H1 (cell line): ENCODE measurements at regions not wholly inside any gene's neighbourhood (a gene's known extent, or its start where the extent isn't known, plus 50 kb on each side); places are given as distances from the start of the nearest gene placed in this dataset.

Experiments used
- BRCA1 ChIP-seq: IDR thresholded peaks from 2 replicates; pipeline ENCODE4 v1.6.1; 2012; ENCODE audit warnings: low read depth, low read length, improper control_type of control experiment
- CBX5 ChIP-seq: fragments of 300-800, 300-1000 bp; sonication (generic); IDR thresholded peaks from 2 replicates; pipeline ENCODE4 v1.7.1; 2016; ENCODE audit warnings: antibody characterized with exemption, low read length, low read depth
- CREB1 ChIP-seq: IDR thresholded peaks from 2 replicates; pipeline ENCODE4 v1.6.1; 2012; ENCODE audit warnings: inconsistent platforms
- HDAC2 ChIP-seq, 2 experiments: fragments of 300-600 bp in 1 of 2; sonication (generic) in 1 of 2; IDR thresholded peaks; 2 replicates each; pipeline ENCODE4 v1.6.1; 2011 to 2012; ENCODE audit warnings: low read depth in 2 of 2, low read length in 2 of 2, mild to moderate bottlenecking in 2 of 2, moderate library complexity in 2 of 2, borderline replicate concordance in 1 of 2, inconsistent platforms in 1 of 2
- NANOG ChIP-seq: IDR thresholded peaks from 2 replicates; pipeline ENCODE4 v1.6.1; 2011; ENCODE audit warnings: low read length, low read depth, mild to moderate bottlenecking, inconsistent platforms; ENCODE audit not compliant: insufficient read depth, poor library complexity, severe bottlenecking
- POLR2AphosphoS5 ChIP-seq: IDR thresholded peaks from 2 replicates; pipeline ENCODE4 v1.6.1; 2011; ENCODE audit warnings: low read depth, low read length
- POU5F1 ChIP-seq: IDR thresholded peaks from 2 replicates; pipeline ENCODE4 v1.6.1; 2011; ENCODE audit warnings: low read depth, mild to moderate bottlenecking, low read length, moderate library complexity
- SP4 ChIP-seq: IDR thresholded peaks from 2 replicates; pipeline ENCODE4 v1.6.1; 2012; ENCODE audit warnings: low read length, inconsistent platforms
- TF ChIP-seq, protein P1 (sequence below): fragments of 300-600 bp; sonication (generic); IDR thresholded peaks from 2 replicates; pipeline ENCODE4 v1.7.1; 2012; ENCODE audit warnings: low read length, moderate library complexity, mild to moderate bottlenecking, inconsistent platforms; ENCODE audit not compliant: insufficient replicate concordance
- TF ChIP-seq, protein P2 (sequence below): IDR thresholded peaks from 2 replicates; pipeline ENCODE4 v1.6.1; 2012; ENCODE audit warnings: inconsistent platforms

DNA sequence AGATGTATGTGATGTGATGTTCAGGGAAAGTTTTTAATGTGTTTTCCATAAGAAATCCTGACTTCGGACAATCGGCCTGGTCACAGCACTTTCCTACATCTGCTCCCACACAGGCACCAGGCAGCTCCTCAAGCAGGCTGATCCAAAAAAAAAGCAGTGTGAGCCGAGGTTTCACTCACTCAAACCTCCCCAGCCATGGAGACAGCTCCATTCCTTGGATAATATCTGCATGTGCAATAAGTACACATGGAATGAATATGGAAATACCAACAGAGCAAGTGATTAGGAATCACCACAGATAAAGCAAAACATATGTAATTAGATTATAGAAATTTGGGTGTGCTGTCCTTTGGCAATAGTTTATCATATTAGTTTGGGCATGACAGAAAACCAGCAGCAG, 88.8 kb upstream of the API5 start (continued):
- TF ChIP-seq, protein P1, sequence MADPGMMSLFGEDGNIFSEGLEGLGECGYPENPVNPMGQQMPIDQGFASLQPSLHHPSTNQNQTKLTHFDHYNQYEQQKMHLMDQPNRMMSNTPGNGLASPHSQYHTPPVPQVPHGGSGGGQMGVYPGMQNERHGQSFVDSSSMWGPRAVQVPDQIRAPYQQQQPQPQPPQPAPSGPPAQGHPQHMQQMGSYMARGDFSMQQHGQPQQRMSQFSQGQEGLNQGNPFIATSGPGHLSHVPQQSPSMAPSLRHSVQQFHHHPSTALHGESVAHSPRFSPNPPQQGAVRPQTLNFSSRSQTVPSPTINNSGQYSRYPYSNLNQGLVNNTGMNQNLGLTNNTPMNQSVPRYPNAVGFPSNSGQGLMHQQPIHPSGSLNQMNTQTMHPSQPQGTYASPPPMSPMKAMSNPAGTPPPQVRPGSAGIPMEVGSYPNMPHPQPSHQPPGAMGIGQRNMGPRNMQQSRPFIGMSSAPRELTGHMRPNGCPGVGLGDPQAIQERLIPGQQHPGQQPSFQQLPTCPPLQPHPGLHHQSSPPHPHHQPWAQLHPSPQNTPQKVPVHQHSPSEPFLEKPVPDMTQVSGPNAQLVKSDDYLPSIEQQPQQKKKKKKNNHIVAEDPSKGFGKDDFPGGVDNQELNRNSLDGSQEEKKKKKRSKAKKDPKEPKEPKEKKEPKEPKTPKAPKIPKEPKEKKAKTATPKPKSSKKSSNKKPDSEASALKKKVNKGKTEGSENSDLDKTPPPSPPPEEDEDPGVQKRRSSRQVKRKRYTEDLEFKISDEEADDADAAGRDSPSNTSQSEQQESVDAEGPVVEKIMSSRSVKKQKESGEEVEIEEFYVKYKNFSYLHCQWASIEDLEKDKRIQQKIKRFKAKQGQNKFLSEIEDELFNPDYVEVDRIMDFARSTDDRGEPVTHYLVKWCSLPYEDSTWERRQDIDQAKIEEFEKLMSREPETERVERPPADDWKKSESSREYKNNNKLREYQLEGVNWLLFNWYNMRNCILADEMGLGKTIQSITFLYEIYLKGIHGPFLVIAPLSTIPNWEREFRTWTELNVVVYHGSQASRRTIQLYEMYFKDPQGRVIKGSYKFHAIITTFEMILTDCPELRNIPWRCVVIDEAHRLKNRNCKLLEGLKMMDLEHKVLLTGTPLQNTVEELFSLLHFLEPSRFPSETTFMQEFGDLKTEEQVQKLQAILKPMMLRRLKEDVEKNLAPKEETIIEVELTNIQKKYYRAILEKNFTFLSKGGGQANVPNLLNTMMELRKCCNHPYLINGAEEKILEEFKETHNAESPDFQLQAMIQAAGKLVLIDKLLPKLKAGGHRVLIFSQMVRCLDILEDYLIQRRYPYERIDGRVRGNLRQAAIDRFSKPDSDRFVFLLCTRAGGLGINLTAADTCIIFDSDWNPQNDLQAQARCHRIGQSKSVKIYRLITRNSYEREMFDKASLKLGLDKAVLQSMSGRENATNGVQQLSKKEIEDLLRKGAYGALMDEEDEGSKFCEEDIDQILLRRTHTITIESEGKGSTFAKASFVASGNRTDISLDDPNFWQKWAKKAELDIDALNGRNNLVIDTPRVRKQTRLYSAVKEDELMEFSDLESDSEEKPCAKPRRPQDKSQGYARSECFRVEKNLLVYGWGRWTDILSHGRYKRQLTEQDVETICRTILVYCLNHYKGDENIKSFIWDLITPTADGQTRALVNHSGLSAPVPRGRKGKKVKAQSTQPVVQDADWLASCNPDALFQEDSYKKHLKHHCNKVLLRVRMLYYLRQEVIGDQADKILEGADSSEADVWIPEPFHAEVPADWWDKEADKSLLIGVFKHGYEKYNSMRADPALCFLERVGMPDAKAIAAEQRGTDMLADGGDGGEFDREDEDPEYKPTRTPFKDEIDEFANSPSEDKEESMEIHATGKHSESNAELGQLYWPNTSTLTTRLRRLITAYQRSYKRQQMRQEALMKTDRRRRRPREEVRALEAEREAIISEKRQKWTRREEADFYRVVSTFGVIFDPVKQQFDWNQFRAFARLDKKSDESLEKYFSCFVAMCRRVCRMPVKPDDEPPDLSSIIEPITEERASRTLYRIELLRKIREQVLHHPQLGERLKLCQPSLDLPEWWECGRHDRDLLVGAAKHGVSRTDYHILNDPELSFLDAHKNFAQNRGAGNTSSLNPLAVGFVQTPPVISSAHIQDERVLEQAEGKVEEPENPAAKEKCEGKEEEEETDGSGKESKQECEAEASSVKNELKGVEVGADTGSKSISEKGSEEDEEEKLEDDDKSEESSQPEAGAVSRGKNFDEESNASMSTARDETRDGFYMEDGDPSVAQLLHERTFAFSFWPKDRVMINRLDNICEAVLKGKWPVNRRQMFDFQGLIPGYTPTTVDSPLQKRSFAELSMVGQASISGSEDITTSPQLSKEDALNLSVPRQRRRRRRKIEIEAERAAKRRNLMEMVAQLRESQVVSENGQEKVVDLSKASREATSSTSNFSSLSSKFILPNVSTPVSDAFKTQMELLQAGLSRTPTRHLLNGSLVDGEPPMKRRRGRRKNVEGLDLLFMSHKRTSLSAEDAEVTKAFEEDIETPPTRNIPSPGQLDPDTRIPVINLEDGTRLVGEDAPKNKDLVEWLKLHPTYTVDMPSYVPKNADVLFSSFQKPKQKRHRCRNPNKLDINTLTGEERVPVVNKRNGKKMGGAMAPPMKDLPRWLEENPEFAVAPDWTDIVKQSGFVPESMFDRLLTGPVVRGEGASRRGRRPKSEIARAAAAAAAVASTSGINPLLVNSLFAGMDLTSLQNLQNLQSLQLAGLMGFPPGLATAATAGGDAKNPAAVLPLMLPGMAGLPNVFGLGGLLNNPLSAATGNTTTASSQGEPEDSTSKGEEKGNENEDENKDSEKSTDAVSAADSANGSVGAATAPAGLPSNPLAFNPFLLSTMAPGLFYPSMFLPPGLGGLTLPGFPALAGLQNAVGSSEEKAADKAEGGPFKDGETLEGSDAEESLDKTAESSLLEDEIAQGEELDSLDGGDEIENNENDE, result no peak
- TF ChIP-seq SP4 (no peak), POLR2AphosphoS5 (no peak), HDAC2 (IDR thresholded peaks at IDR 0.05; ENCODE audit: borderline replicate concordance in 1 of 2, low read depth in 2 of 2, low read length in 2 of 2) (no peak), NANOG (no peak), CBX5 (no peak), POU5F1 (no peak), CREB1 (no peak), BRCA1 (no peak)
- TF ChIP-seq, protein P2, sequence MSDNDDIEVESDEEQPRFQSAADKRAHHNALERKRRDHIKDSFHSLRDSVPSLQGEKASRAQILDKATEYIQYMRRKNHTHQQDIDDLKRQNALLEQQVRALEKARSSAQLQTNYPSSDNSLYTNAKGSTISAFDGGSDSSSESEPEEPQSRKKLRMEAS, result no peak
